B cell (primary cell): ENCODE measurements at regions not wholly inside any gene's neighbourhood (a gene's known extent, or its start where the extent isn't known, plus 50 kb on each side); places are given as distances from the start of the nearest gene placed in this dataset.

ENCODE experiments used
- ATAC-seq: fragments of 200-7000 bp; cut with Tn5 transposase; one replicate; pipeline ENCODE4 v1.10.0; 2021; ENCODE audit warnings: low read depth, mild to moderate bottlenecking, moderate number of reproducible peaks, moderate library complexity
- CTCF ChIA-PET: fragments of 350-600 bp; sonication (Branson Sonifier 250); formaldehyde crosslinking; loops from one replicate; lab custom pipeline; 2021; ENCODE audit warnings: antibody characterized with exemption, inconsistent platforms; lab: Charles Lee
- POLR2A ChIA-PET: fragments of 350-600 bp; sonication (Branson Sonifier 250); formaldehyde crosslinking; loops from one replicate; lab custom pipeline; 2021; ENCODE audit warnings: antibody characterized with exemption; lab: Charles Lee
- DNase-seq: peaks from one replicate; pipeline ENCODE4 v3.0.0; 2013
- H2AFZ ChIP-seq: 2 replicates; pipeline ENCODE4 v1.6.1; 2012; ENCODE audit warnings: mild to moderate bottlenecking, low read depth, low read length; ENCODE audit not compliant: insufficient read depth, poor library complexity, severe bottlenecking
- H3K27ac ChIP-seq, 2 donors: 1 replicate in 1 of 2; 2 replicates in 1 of 2; pipeline ENCODE4 v1.5.1; 2012 to 2013; ENCODE audit warnings: low read length in 2 of 2, mild to moderate bottlenecking in 2 of 2, moderate library complexity in 1 of 2
- H3K27me3 ChIP-seq, 4 experiments: fragments of 200-600 bp in 1 of 4; sonication (generic) in 1 of 4; replicated peaks in 1 of 4; 1 replicate in 2 of 4; 2 replicates in 2 of 4; pipeline versions ENCODE4 v1.6.1 to v1.7.0; 2013 to 2016; ENCODE audit warnings: low read length in 3 of 4, mild to moderate bottlenecking in 2 of 4, mixed read lengths in 1 of 4, moderate library complexity in 1 of 4; ENCODE audit not compliant: insufficient read depth in 4 of 4, control insufficient read depth in 3 of 4; ENCODE audit errors: control extremely low read depth in 1 of 4
- H3K36me3 ChIP-seq, 2 experiments: replicated peaks in 1 of 2; 1 replicate in 1 of 2; 2 replicates in 1 of 2; pipeline versions ENCODE4 v1.6.1 to v1.7.1; 2013; ENCODE audit warnings: low read length in 1 of 2; ENCODE audit not compliant: insufficient read depth in 2 of 2, control insufficient read depth in 1 of 2; ENCODE audit errors: control extremely low read depth in 1 of 2, extremely low read depth in 1 of 2
- H3K4me1 ChIP-seq, 2 donors: fragments of 200-600 bp in 1 of 2; sonication (generic) in 1 of 2; 1 replicate in 1 of 2; 2 replicates in 1 of 2; pipeline versions ENCODE4 v1.5.1 to v1.6.1; 2013 to 2017; ENCODE audit warnings: low read length in 2 of 2; ENCODE audit not compliant: control insufficient read depth in 2 of 2, insufficient read depth in 2 of 2
- H3K4me2 ChIP-seq: replicated peaks from 2 replicates; pipeline ENCODE3; 2012; ENCODE audit warnings: mild to moderate bottlenecking, low read depth, low read length; ENCODE audit not compliant: poor library complexity, severe bottlenecking
- H3K4me3 ChIP-seq, 5 experiments: fragments of 200-600 bp in 1 of 5; sonication (generic) in 1 of 5; 1 replicate in 3 of 5; 2 replicates in 2 of 5; pipeline versions ENCODE4 v1.5.1 to v1.7.0; 2011 to 2016; ENCODE audit warnings: low read length in 4 of 5, mild to moderate bottlenecking in 4 of 5, low read depth in 2 of 5, control low read depth in 1 of 5, moderate library complexity in 1 of 5; ENCODE audit not compliant: insufficient read depth in 1 of 5; ENCODE audit errors: control extremely low read depth in 1 of 5, extremely low read depth in 1 of 5
- H3K79me2 ChIP-seq: fragments of 200-600 bp; sonication (generic); one replicate; pipeline ENCODE4 v1.6.0; 2016; ENCODE audit warnings: low read length; ENCODE audit not compliant: control insufficient read depth, insufficient read depth
- H3K9ac ChIP-seq: fragments of 200-600 bp; sonication (generic); 2 replicates; pipeline ENCODE4 v1.6.1; 2017; ENCODE audit warnings: mild to moderate bottlenecking, low read length, moderate library complexity
- H3K9me3 ChIP-seq, 3 donors: one replicate each; pipeline versions ENCODE4 v1.6.1 to v1.7.1; 2013; ENCODE audit warnings: low read length in 2 of 3; ENCODE audit not compliant: control insufficient read depth in 2 of 3, insufficient read depth in 1 of 3; ENCODE audit errors: control extremely low read depth in 1 of 3
- H4K20me1 ChIP-seq: 2 replicates; pipeline ENCODE4 v1.6.0; 2012; ENCODE audit warnings: mild to moderate bottlenecking, low read length; ENCODE audit not compliant: insufficient read depth, control insufficient read depth, poor library complexity, severe bottlenecking
- H3K27ac Mint-ChIP-seq: one replicate; pipeline ENCODE4 v1.8.0; 2021; ENCODE audit warnings: mixed read lengths
- H3K27me3 Mint-ChIP-seq: one replicate; pipeline ENCODE4 v1.8.0; 2021; ENCODE audit warnings: mixed read lengths
- H3K4me1 Mint-ChIP-seq: one replicate; pipeline ENCODE4 v1.8.0; 2021; ENCODE audit warnings: mixed read lengths
- H3K4me3 Mint-ChIP-seq: one replicate; pipeline ENCODE4 v1.8.0; 2021; ENCODE audit warnings: mixed read lengths
- H3K9me3 Mint-ChIP-seq: one replicate; pipeline ENCODE4 v1.8.0; 2022; ENCODE audit warnings: mixed read lengths; ENCODE audit not compliant: insufficient read depth
- EZH2 ChIP-seq: IDR thresholded peaks from 2 replicates; pipeline ENCODE4 v1.6.1; 2012; ENCODE audit warnings: borderline replicate concordance, low read depth, mild to moderate bottlenecking, moderate library complexity, low read length; ENCODE audit not compliant: insufficient read depth, poor library complexity, severe bottlenecking
- WGBS: methylation state at CpG from one replicate; pipeline ENCODE4 v1.1.5; 2013; ENCODE audit warnings: missing lambda C conversion rate; ENCODE audit not compliant: insufficient coverage; 5-methylcytosine and 5-hydroxymethylcytosine counted together
- intact Hi-C: fragments of 100-400 bp; cut with micrococcal nuclease; formaldehyde crosslinking; loops from one replicate; pipeline ENCODE4 v1.10.0; 2022
- TF ChIP-seq, protein P1 (sequence below): fragments of 200-600 bp; IDR thresholded peaks from one replicate; pipeline ENCODE4 v1.8.0; 2022; ENCODE audit warnings: antibody characterized with exemption, mild to moderate bottlenecking

- H3K27me3 Mint-ChIP-seq, result peaks cover 12% of the 10 kb centered on the region
- Histone ChIP-seq H3K4me2 (no peak overlapping the region), H3K9ac (no peak overlapping the region), H4K20me1 (no peaks in the 10 kb centered on the region), H3K27me3 (peaks cover 0 to 6% (median 0%) of the 10 kb centered on the region in 4 experiments), H3K4me1 (no peaks in the 10 kb centered on the region), H3K9me3 (peaks cover 0 to 4% (median 0%) of the 10 kb centered on the region in 3 donors), H3K79me2 (no peaks in the 10 kb centered on the region), H2AFZ (no peak overlapping the region), H3K4me3 (no peak overlapping the region), H3K27ac (no peak overlapping the region), H3K36me3 (no peaks in the 10 kb centered on the region)
- TF ChIP-seq, protein P1, sequence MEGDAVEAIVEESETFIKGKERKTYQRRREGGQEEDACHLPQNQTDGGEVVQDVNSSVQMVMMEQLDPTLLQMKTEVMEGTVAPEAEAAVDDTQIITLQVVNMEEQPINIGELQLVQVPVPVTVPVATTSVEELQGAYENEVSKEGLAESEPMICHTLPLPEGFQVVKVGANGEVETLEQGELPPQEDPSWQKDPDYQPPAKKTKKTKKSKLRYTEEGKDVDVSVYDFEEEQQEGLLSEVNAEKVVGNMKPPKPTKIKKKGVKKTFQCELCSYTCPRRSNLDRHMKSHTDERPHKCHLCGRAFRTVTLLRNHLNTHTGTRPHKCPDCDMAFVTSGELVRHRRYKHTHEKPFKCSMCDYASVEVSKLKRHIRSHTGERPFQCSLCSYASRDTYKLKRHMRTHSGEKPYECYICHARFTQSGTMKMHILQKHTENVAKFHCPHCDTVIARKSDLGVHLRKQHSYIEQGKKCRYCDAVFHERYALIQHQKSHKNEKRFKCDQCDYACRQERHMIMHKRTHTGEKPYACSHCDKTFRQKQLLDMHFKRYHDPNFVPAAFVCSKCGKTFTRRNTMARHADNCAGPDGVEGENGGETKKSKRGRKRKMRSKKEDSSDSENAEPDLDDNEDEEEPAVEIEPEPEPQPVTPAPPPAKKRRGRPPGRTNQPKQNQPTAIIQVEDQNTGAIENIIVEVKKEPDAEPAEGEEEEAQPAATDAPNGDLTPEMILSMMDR, result no peak
- TF ChIP-seq EZH2, result no peak
- POLR2A ChIA-PET, result no interaction called here
- intact Hi-C loops, result no loop called here
- no peak overlapping the region for H3K4me3 Mint-ChIP-seq
- H3K27ac Mint-ChIP-seq, result no peak overlapping the region
- ATAC-seq, result no peak
- H3K9me3 Mint-ChIP-seq, result no peaks in the 10 kb centered on the region
- DNase-seq, result no peak
- no CpG with 5 or more reads among the region's 2 CpGs for WGBS
- H3K4me1 Mint-ChIP-seq, result no peaks in the 10 kb centered on the region
- CTCF ChIA-PET, result no interaction called here
These were observed 114.7 kb upstream of the CELF2 start for GRCh38 chr10:10902951-10903350.

DNA sequence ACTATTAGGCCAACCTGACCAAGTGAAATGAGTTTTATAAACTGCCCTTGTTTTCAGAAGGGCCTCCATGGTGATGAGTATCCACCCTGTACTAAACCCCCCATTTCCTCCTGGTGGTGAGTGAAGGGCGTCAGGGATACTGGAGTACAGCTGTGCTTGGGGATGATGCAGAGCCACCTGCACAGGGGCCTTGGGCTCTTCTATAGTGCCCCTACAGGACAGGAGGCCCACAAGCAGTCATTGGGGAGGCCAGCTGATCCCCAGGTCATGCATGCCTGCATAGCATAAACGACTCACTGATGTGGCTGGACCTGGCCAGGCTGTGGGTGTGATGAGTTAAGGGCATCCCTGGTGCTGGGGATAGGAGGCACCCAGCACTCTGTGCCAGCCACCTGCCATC, 114.1 kb upstream of the CELF2 start:
- Mint-ChIP-seq H3K4me3 (no peak overlapping the region), H3K4me1 (no peaks in the 10 kb centered on the region), H3K27ac (no peak overlapping the region), H3K9me3 (no peaks in the 10 kb centered on the region), H3K27me3 (peaks cover 12% of the 10 kb centered on the region)
- POLR2A ChIA-PET, result no interaction called here
- no peak overlapping the region for H3K27ac ChIP-seq
- H3K36me3 ChIP-seq, result no peaks in the 10 kb centered on the region
- no peaks in the 10 kb centered on the region for H3K79me2 ChIP-seq
- no peak overlapping the region for H3K9ac ChIP-seq
- H3K4me2 ChIP-seq, result no peak overlapping the region
- no peak overlapping the region for H2AFZ ChIP-seq
- H3K9me3 ChIP-seq, result peaks cover 0 to 4% (median 0%) of the 10 kb centered on the region in 3 donors
- no peaks in the 10 kb centered on the region for H3K4me1 ChIP-seq
- peaks cover 0 to 5% (median 0%) of the 10 kb centered on the region in 4 experiments for H3K27me3 ChIP-seq
- ATAC-seq (no peak), DNase-seq (no peak)
- TF ChIP-seq, protein P1, result no peak
- TF ChIP-seq EZH2, result no peak
- CTCF ChIA-PET, result no interaction called here
- H4K20me1 ChIP-seq, result no peaks in the 10 kb centered on the region
- intact Hi-C loops, result no loop called here
- 100% methylated on average over 1 of the region's 2 CpGs for WGBS
- no peak overlapping the region for H3K4me3 ChIP-seq
